Type B pancreatic cell (in vitro differentiated cells): ENCODE measurements at regions not wholly inside any gene's neighbourhood (a gene's known extent, or its start where the extent isn't known, plus 50 kb on each side); places are given as distances from the start of the nearest gene placed in this dataset.

Source experiments
- DNase-seq: peaks from one replicate; pipeline ENCODE4 v3.0.0; 2021; ENCODE audit warnings: mixed read lengths; ENCODE audit not compliant: unreplicated experiment; ENCODE audit errors: extremely low spot score
- H3K27ac Mint-ChIP-seq: 2 replicates; pipeline ENCODE4 v1.8.0; 2021; ENCODE audit warnings: mild to moderate bottlenecking, mixed read lengths
- H3K27me3 Mint-ChIP-seq: 2 replicates; pipeline ENCODE4 v1.8.0; 2021; ENCODE audit warnings: mixed read lengths
- H3K36me3 Mint-ChIP-seq: 2 replicates; pipeline ENCODE4 v1.8.0; 2021; ENCODE audit warnings: mixed read lengths
- H3K4me1 Mint-ChIP-seq: one replicate; pipeline ENCODE4 v1.8.0; 2021; ENCODE audit warnings: mixed read lengths; ENCODE audit not compliant: unreplicated experiment
- H3K4me3 Mint-ChIP-seq: 2 replicates; pipeline ENCODE4 v1.8.0; 2021; ENCODE audit warnings: mild to moderate bottlenecking, mixed read lengths
- H3K9me3 Mint-ChIP-seq: 2 replicates; pipeline ENCODE4 v1.8.0; 2021; ENCODE audit warnings: mixed read lengths
- CTCF ChIP-seq: fragments of 200-600 bp; sonication (generic); conservative IDR thresholded peaks from 2 replicates; pipeline ENCODE4 v1.5.0; 2021; ENCODE audit warnings: antibody characterized with exemption, mild to moderate bottlenecking

- no peak for TF ChIP-seq CTCF
- Mint-ChIP-seq H3K9me3 (no peaks in the 10 kb centered on the region), H3K4me1 (no peaks in the 10 kb centered on the region), H3K27ac (no peak overlapping the region), H3K36me3 (no peaks in the 10 kb centered on the region), H3K27me3 (no peaks in the 10 kb centered on the region), H3K4me3 (no peak overlapping the region)
- DNase-seq = no peak
These were observed 151.4 kb upstream of the NABP1 start for GRCh38 chr2:191526536-191526935.

DNA sequence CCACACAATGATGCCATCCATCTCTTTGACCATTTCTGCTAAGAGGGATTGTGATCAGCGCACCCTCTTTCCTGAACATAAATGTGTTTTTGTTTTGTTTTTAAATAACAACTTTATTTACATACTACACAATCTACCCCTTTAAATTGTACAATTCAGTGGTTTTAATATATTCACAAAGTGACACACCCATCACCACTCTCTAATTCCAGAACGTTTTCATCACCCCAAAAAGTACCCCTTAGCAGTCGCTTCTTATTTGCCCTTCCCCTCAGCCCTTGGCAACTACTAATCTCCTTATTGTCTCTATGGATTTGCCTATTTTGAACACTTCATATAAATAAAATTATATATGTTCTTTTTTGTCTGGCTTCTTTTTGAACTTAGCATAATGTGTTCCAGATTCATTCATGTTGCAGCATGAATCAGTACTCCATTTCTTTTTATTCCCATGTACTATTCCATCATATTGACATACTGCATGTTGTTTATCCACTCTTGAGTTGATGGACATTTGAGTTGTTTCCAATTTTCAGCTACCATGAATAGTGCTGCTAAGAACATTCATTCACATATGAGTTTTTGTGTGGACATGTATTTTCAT lies 150.9 kb upstream of the NABP1 start:
- Mint-ChIP-seq H3K4me1 (no peaks in the 10 kb centered on the region), H3K4me3 (no peak overlapping the region), H3K27me3 (no peaks in the 10 kb centered on the region), H3K36me3 (no peaks in the 10 kb centered on the region), H3K9me3 (no peaks in the 10 kb centered on the region), H3K27ac (no peak overlapping the region)
- no peak for TF ChIP-seq CTCF
- no peak for DNase-seq

DNA sequence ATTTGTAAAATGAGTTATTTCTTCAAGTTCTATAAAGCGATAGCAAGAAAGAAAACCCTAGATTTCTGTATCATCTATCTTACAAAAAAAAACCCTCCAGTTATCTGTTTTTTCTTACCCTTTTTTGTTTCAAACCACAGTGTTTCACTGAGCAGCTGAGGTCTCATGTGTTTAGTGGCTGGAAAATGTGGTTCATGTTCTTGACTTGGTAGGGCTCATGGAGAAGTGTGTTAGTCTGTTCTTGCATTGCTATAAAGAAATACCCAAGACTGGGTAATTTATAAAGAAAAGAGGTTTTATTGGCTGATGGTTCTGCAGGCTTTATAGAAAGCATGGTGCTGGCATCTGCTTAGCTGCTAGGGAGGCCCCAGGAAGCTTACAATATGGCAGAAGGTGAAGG lies 147.3 kb upstream of the NABP1 start:
- Mint-ChIP-seq H3K27ac (no peak overlapping the region), H3K4me3 (no peak overlapping the region), H3K27me3 (no peaks in the 10 kb centered on the region)

DNA sequence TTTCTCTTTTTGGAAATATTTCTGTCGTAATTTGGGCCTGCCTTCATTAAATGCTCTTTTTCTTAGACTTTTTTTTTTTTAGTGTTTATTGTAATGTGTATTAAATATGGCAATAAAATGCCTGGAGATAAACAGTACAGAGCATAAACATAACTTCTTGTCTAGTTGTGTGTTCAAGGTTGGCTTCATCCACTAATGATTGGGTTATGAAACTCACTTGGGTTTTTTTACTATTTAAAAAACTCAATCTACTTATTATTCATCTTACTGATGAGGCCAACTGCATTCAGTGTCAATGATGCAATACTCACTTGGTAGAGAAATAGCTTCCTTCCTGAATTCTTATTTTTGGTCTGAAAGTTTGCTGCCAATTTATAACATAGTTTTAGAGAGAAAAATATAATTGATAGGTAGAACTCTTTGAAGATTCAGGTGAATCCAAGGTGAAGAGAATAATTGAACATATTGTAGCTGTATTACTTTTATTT lies 144.2 kb upstream of the NABP1 start:
- Mint-ChIP-seq H3K4me1 (no peaks in the 10 kb centered on the region), H3K36me3 (no peaks in the 10 kb centered on the region), H3K27me3 (no peaks in the 10 kb centered on the region), H3K4me3 (no peak overlapping the region), H3K27ac (no peak overlapping the region), H3K9me3 (no peaks in the 10 kb centered on the region)
- DNase-seq = no peak
- no peak for TF ChIP-seq CTCF

More for the DNA sequence above, 147.3 kb upstream of the NABP1 start:
- H3K36me3 Mint-ChIP-seq = no peaks in the 10 kb centered on the region
- H3K9me3 Mint-ChIP-seq = no peaks in the 10 kb centered on the region
- DNase-seq = no peak
- TF ChIP-seq CTCF = no peak
- H3K4me1 Mint-ChIP-seq = no peaks in the 10 kb centered on the region

GRCh38 chr2:191537921-191538320 lies 140.0 kb upstream of the NABP1 start:
- no peak for TF ChIP-seq CTCF
- no peak overlapping the region for H3K27ac Mint-ChIP-seq
- H3K4me1 Mint-ChIP-seq = no peaks in the 10 kb centered on the region
- H3K27me3 Mint-ChIP-seq = no peaks in the 10 kb centered on the region
- H3K9me3 Mint-ChIP-seq = no peaks in the 10 kb centered on the region
- H3K36me3 Mint-ChIP-seq = no peaks in the 10 kb centered on the region
- no peak for DNase-seq
- H3K4me3 Mint-ChIP-seq = no peak overlapping the region
